HG02981 (cell line): ENCODE measurements at regions not wholly inside any gene's neighbourhood (a gene's known extent, or its start where the extent isn't known, plus 50 kb on each side); places are given as distances from the start of the nearest gene placed in this dataset.
A peak's percentile ranks its signal among the peaks of the same experiment; 100 is the strongest.
"Not testable (repeated sequence)": the region's sequence is repeated elsewhere in the genome, so short reads cannot be mapped to it uniquely, and the experiment has no call there.

Experiments
- ATAC-seq: cut with Tn5 transposase; IDR thresholded peaks from one replicate; pipeline ENCODE4 v1.9.1; 2021; ENCODE audit warnings: mild to moderate bottlenecking, moderate library complexity; ENCODE audit not compliant: unreplicated experiment

- peak; percentile 93 for ATAC-seq
These were observed 58.7 kb upstream of the ZNF519 start for GRCh38 chr18:14190776-14191442.

- peak; percentile 84 for ATAC-seq
These were observed 57.6 kb upstream of the ZNF519 start for GRCh38 chr18:14189858-14190257.

GRCh38 chr18:14188751-14189406 is 56.6 kb upstream of the ZNF519 start:
- ATAC-seq, result not testable (repeated sequence)
